Common myeloid progenitor, CD34-positive (primary cell): ENCODE measurements at regions not wholly inside any gene's neighbourhood (a gene's known extent, or its start where the extent isn't known, plus 50 kb on each side); places are given as distances from the start of the nearest gene placed in this dataset.

Experiments
- CTCF ChIA-PET: fragments of 350-600 bp; sonication (Branson Sonifier 250); formaldehyde crosslinking; loops from one replicate; lab custom pipeline; 2021; ENCODE audit warnings: antibody characterized with exemption; lab: Charles Lee
- POLR2A ChIA-PET: fragments of 350-600 bp; sonication (Branson Sonifier 250); formaldehyde crosslinking; loops from one replicate; lab custom pipeline; 2021; ENCODE audit warnings: antibody characterized with exemption; lab: Charles Lee
- DNase-seq, 3 donors: peaks; one replicate each; pipeline versions ENCODE4 v3.0.0 to v3.0.0-alpha.2; 2013
- H3K27ac ChIP-seq, 2 experiments: 1 replicate in 1 of 2; 2 replicates in 1 of 2; pipeline ENCODE4 v1.7.0; 2013; ENCODE audit warnings: inconsistent platforms in 2 of 2, low read length in 2 of 2, mild to moderate bottlenecking in 2 of 2, low read depth in 1 of 2, moderate library complexity in 1 of 2; ENCODE audit not compliant: severe bottlenecking in 2 of 2, insufficient read depth in 1 of 2, poor library complexity in 1 of 2
- H3K27me3 ChIP-seq, 5 experiments: replicated peaks in 2 of 5; 1 replicate in 3 of 5; 2 replicates in 2 of 5; pipeline versions ENCODE4 v1.6.1 to v1.7.0; 2013; ENCODE audit warnings: low read length in 4 of 5, mild to moderate bottlenecking in 2 of 5, moderate library complexity in 2 of 5, inconsistent platforms in 1 of 5; ENCODE audit not compliant: insufficient read depth in 5 of 5, control insufficient read depth in 4 of 5
- H3K36me3 ChIP-seq, 4 experiments: 1 replicate in 2 of 4; 2 replicates in 2 of 4; pipeline versions ENCODE4 v1.6.1 to v1.7.0; 2013; ENCODE audit warnings: low read length in 3 of 4, control low read depth in 1 of 4, mild to moderate bottlenecking in 1 of 4; ENCODE audit not compliant: control insufficient read depth in 4 of 4, insufficient read depth in 4 of 4
- H3K4me1 ChIP-seq, 4 experiments: 1 replicate in 3 of 4; 2 replicates in 1 of 4; pipeline versions ENCODE4 v1.6.1 to v1.7.1; 2013; ENCODE audit warnings: low read length in 3 of 4, mild to moderate bottlenecking in 3 of 4, control low read depth in 1 of 4, inconsistent platforms in 1 of 4, moderate library complexity in 1 of 4; ENCODE audit not compliant: control insufficient read depth in 4 of 4, insufficient read depth in 4 of 4; ENCODE audit errors: control extremely low read depth in 1 of 4
- H3K4me3 ChIP-seq, 7 experiments: 1 replicate in 4 of 7; 2 replicates in 3 of 7; pipeline versions ENCODE4 v1.5.1 to v1.7.0; 2013; ENCODE audit warnings: mild to moderate bottlenecking in 7 of 7, low read length in 6 of 7, moderate library complexity in 6 of 7, inconsistent platforms in 2 of 7, low read depth in 2 of 7, control low read depth in 1 of 7; ENCODE audit not compliant: insufficient read depth in 4 of 7, control insufficient read depth in 1 of 7; ENCODE audit errors: extremely low read depth in 1 of 7
- H3K9me3 ChIP-seq, 5 experiments: 1 replicate in 4 of 5; 2 replicates in 1 of 5; pipeline versions ENCODE4 v1.6.1 to v1.7.1; 2013; ENCODE audit warnings: low read length in 4 of 5, mild to moderate bottlenecking in 2 of 5, inconsistent platforms in 1 of 5, low read depth in 1 of 5, moderate library complexity in 1 of 5; ENCODE audit not compliant: control insufficient read depth in 4 of 5, insufficient read depth in 2 of 5; ENCODE audit errors: control extremely low read depth in 1 of 5
- WGBS: methylation state at CpG from one replicate; pipeline ENCODE4 v1.1.5; 2013; ENCODE audit not compliant: insufficient coverage; 5-methylcytosine and 5-hydroxymethylcytosine counted together

DNA sequence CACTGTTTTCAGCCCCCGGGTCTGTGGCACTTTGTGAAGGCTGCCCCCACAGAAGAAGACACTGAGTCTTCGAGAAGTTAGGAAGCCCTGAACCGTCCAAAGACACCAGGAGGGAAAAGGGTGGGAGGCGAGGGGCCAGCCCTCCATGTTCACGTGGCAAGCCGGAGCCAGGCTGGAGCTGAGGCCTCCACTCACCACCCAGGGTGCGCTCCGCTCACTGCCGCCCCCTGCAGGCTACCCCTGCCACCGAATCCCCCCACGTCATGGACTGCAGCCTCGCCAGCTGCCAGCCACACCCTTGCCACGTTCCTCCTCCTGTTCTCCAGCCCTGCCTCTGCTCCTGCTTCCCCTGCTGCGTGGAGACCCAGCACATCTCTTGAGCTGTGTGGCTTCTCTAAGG, 59.0 kb upstream of the EN2 start:
- Histone ChIP-seq H3K27me3 (peaks cover 0 to 79% (median 15%) of the 10 kb centered on the region in 5 experiments), H3K36me3 (no peaks in the 10 kb centered on the region), H3K9me3 (peaks cover 0 to 7% (median 0%) of the 10 kb centered on the region in 5 experiments), H3K27ac (no peak overlapping the region), H3K4me3 (no peak overlapping the region), H3K4me1 (no peaks in the 10 kb centered on the region)
- CTCF ChIA-PET, result interaction anchor here (1.6 kb wide), 1 partner anchor 16 kb away, joined by 3 read pairs; no protein-coding TSS in a partner anchor
- DNase-seq, result no peak
- POLR2A ChIA-PET, result no interaction called here
- WGBS, result 63% methylated on average over 11 of the region's 14 CpGs

DNA sequence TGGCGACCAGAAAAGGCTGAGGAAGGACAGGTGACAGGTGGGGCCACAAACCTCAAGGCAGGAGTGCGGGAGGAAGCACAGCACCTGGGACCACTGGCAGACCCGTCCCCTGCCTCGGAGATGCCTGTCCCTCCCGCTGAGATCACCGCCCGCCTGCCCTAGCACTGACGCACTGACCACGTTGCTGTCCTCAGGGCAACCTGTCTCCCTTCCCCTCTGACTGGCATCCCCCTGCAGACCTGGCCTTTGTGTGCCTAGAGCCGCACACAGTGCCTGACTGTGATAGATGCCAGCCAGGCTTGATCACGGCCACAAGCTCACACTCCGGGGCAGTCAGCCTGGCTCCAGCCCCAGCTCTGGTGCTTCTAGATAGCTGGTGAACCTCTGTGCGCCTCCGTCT, 58.4 kb upstream of the EN2 start:
- WGBS, result 94% methylated on average over 12 of the region's 14 CpGs
- CTCF ChIA-PET, result interaction anchor here (1.6 kb wide), 1 partner anchor 16 kb away, joined by 3 read pairs; no protein-coding TSS in a partner anchor
- POLR2A ChIA-PET, result no interaction called here

DNA sequence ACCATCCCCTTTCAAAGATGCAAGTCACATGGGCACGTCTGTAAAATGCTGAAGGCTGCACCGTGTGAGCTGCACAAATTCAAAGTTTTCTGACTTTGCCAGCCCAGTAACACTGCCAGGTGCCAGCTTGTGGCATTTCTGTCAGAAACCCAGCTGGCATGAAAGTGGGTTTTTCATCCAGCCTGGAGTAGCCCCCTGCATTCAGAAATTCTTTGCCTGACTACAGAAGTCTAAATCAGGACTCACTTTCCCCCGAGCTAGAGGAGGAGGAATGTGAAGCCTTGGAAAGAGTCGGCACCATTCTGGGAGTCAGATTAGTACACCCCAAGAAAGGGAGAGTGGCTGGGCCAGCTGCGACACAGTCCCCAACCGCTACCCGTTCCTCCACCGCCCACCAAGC, 56.7 kb upstream of the EN2 start:
- WGBS, result 82% methylated on average over 2 of the region's 8 CpGs
- Histone ChIP-seq H3K9me3 (peaks cover 0 to 7% (median 0%) of the 10 kb centered on the region in 5 experiments), H3K4me1 (peaks cover 0 to 8% (median 0%) of the 10 kb centered on the region in 4 experiments), H3K27ac (no peak overlapping the region), H3K4me3 (no peak overlapping the region), H3K36me3 (no peaks in the 10 kb centered on the region), H3K27me3 (peaks cover 0 to 86% (median 14%) of the 10 kb centered on the region in 5 experiments)
- POLR2A ChIA-PET, result no interaction called here
- DNase-seq, result no peak
- CTCF ChIA-PET, result no interaction called here

More for the DNA sequence above, 58.4 kb upstream of the EN2 start:
- Histone ChIP-seq H3K4me1 (no peaks in the 10 kb centered on the region), H3K4me3 (no peak overlapping the region), H3K36me3 (no peaks in the 10 kb centered on the region), H3K9me3 (peaks cover 0 to 7% (median 0%) of the 10 kb centered on the region in 5 experiments), H3K27me3 (peaks cover 0 to 79% (median 16%) of the 10 kb centered on the region in 5 experiments), H3K27ac (no peak overlapping the region)
- no peak for DNase-seq

DNA sequence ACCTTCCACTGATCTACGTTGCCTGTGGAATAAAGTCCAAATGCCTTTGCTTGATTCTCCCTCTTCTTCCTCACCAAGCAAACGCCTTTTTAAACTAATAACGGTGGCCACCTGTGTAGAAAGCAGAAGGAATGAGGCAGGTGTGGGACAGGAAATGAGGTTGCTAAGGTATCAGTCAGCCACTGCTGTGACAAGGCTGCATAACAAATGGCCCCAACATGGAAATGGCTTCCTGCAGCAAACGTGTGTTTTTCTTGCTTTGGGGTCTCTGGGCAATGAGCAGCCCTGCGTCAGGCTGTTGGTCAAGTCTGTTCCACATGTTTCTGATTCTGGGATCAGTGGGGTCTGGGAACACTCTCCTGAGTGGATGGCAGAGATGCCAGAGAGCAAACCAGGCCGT, 56.0 kb upstream of the EN2 start:
- POLR2A ChIA-PET, result no interaction called here
- H3K36me3 ChIP-seq, result no peaks in the 10 kb centered on the region
- no peak overlapping the region for H3K4me3 ChIP-seq
- peaks cover 0 to 8% (median 0%) of the 10 kb centered on the region in 4 experiments for H3K4me1 ChIP-seq
- peaks cover 0 to 86% (median 15%) of the 10 kb centered on the region in 5 experiments for H3K27me3 ChIP-seq
- DNase-seq, result no peak
- CTCF ChIA-PET, result no interaction called here
- H3K9me3 ChIP-seq, result peaks cover 0 to 7% (median 0%) of the 10 kb centered on the region in 5 experiments
- no peak overlapping the region for H3K27ac ChIP-seq
- WGBS, result 70% methylated on average over 4 of the region's 6 CpGs

DNA sequence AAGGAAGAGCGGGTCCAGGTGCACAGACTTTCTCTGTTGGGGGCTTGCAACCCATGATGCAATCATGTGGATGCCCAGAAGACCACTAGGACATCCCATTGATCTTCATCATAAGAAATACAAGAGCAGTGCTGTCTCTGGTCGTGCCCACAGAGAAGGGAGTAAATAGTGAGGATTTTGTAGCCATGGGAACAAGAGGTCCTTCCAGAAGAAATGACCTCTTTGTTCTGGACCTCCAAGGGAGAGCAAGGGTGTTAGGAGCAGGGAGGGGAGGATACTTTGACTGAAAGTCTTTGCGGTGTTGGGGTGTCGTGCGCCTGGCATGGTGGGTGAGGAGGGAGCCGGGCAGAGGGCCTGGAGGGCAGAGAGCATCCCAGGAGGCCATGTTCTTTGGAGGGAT, 55.0 kb upstream of the EN2 start:
- ChIA-PET CTCF (no interaction called here), POLR2A (no interaction called here)
- Histone ChIP-seq H3K27me3 (peaks cover 0 to 81% (median 15%) of the 10 kb centered on the region in 5 experiments), H3K4me1 (peaks cover 0 to 8% (median 0%) of the 10 kb centered on the region in 4 experiments), H3K9me3 (peaks cover 0 to 7% (median 0%) of the 10 kb centered on the region in 5 experiments), H3K36me3 (no peaks in the 10 kb centered on the region), H3K27ac (no peak overlapping the region), H3K4me3 (no peak overlapping the region)
- no peak for DNase-seq
- WGBS, result 92% methylated on average over 5 of the region's 6 CpGs

DNA sequence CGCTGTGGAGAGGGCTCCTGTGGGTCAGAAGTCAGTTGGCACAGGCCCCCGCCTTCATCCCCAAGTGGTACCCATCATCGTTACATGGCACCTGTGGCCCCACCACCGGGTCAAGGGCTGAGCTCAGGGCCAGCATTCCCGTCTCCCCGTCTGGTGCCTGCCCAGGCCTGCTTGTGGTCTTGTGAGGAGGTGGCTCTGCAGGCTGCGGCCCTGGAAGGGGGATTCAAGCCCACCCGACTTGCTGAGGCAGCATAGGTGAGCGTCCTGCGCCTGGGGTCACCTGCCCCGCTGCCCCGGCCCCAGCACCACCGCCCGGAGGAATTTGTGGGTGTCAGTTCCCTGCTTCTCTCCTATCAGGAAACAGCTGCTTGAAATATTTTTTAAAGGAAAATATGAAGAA, 53.0 kb upstream of the EN2 start:
- DNase-seq, result no peak
- Histone ChIP-seq H3K27ac (no peak overlapping the region), H3K27me3 (peaks cover 0 to 85% (median 17%) of the 10 kb centered on the region in 5 experiments), H3K36me3 (no peaks in the 10 kb centered on the region), H3K9me3 (peaks cover 0 to 7% (median 0%) of the 10 kb centered on the region in 5 experiments), H3K4me1 (peaks cover 0 to 8% (median 0%) of the 10 kb centered on the region in 4 experiments), H3K4me3 (no peak overlapping the region)
- CTCF ChIA-PET, result interaction anchor here (0.8 to 1.8 kb wide), 2 partner anchors 12 to 24 kb away, joined by 4 to 5 read pairs; no protein-coding TSS in a partner anchor
- POLR2A ChIA-PET, result no interaction called here
- WGBS, result 79% methylated on average over 5 of the region's 14 CpGs
